Ovary (tissue), 3 donors: ENCODE measurements at regions not wholly inside any gene's neighbourhood (a gene's known extent, or its start where the extent isn't known, plus 50 kb on each side); places are given as distances from the start of the nearest gene placed in this dataset.

Experiments used
- CTCF ChIP-seq, 3 donors: fragments of 450-650 bp in 2 of 3; fragments of 200-600 bp in 1 of 3; IDR thresholded peaks; one replicate each; pipeline versions ENCODE4 v1.5.1 to v1.8.0; 2016 to 2022; ENCODE audit warnings: antibody characterized with exemption in 3 of 3, mild to moderate bottlenecking in 1 of 3
- POLR2A ChIP-seq: fragments of 450-650 bp; IDR thresholded peaks from one replicate; pipeline ENCODE4 v1.6.1; 2017; ENCODE audit warnings: antibody characterized with exemption, mild to moderate bottlenecking, moderate library complexity
- donor health status: DM: no; HTN: no; CAD: no.

GRCh38 chr12:127546721-127547505 lies 720.1 kb upstream of the TMEM132C start:
- no peak for TF ChIP-seq CTCF (IDR thresholded peaks at IDR 0.05)
- no peak for TF ChIP-seq POLR2A
